Pulmonary artery endothelial cell (primary cell): ENCODE measurements at regions not wholly inside any gene's neighbourhood (a gene's known extent, or its start where the extent isn't known, plus 50 kb on each side); places are given as distances from the start of the nearest gene placed in this dataset.
"Not testable (repeated sequence)": the region's sequence is repeated elsewhere in the genome, so short reads cannot be mapped to it uniquely, and the experiment has no call there.

ENCODE experiments used
- DNase-seq: peaks from one replicate; pipeline ENCODE4 v3.0.0-alpha.2; 2011; ENCODE audit warnings: low read depth, low spot score

DNA sequence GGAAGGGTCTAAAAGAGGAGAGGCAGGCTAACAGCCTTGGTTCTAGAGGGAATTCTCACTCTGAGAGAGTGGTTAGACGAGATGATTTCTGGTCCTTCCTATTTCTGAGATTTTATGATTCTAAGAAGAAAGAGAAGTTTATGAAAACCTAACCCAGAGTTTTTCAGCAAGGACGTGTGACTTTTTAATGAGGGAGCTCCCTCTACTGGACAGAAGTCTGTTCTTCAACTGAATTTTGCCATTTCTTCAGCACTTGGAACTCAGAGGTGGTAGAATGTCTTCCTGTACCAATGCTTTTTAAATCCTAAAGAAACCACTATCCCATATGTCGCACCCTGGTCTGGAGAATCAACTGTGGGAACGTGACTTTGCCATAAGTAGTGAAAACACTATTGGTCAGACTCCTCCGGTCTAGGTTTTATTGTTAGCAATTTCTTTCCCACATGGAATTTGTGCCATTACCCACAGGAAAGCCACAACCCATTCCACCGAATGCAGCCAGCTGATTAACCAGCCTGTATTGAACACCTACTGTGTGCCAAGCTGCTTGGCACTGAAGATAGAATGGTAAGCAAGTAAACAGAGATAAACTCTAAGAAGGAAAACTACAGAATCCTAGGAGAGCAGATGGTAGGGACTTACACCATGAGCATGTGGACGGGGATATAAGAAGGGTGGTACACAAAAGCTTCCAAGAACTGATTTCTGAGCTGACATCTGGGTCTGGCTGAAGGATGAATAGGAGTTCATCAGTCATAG lies 199.5 kb upstream of the LMCD1 start:
- peak; percentile 10 for DNase-seq

DNA sequence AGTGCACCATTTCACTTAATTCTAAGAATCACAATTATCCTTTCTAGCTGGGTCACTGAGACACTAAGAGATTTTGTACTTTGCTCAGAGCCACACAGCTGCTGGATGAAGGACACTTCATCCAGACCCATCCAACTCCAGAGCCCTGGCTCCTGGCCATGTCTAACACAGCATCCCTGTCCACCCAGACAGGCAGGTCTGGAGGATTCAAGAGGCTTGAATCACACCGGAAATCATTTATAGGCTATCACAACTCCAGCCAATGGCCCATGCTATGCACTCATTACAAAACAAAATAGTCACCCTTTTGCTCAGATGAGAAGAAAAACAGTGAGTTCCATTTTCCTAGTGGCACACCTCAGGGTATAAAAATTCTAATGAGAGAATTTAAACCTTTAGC lies 198.2 kb upstream of the LMCD1 start:
- no peak for DNase-seq

DNA sequence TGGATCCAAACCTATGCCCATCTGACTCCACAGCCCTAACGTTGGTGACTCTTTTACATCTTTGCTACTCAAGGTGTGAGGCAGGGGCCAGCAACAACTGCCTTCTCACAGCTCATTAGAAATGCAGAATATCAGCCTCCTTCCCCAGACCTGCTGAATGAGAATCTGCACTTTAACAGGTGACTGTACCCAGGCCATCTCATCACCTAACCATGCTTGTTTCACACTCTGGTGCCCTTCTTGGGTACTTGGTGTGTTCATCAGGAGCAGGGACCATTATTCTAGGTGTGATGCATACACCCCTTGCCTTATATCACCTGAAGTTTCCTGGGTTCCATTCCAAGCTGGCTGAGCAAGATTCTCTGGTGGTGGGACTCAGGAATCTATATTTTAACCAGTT lies 196.3 kb upstream of the LMCD1 start:
- DNase-seq = no peak

- DNase-seq = no peak
Observed at GRCh38 chr3:8307545-8308110, 194.0 kb upstream of the LMCD1 start.

- no peak for DNase-seq
Observed at GRCh38 chr3:8311321-8311720, 190.3 kb upstream of the LMCD1 start.

- DNase-seq = no peak
Observed at GRCh38 chr3:8312685-8313084, 188.9 kb upstream of the LMCD1 start.

DNA sequence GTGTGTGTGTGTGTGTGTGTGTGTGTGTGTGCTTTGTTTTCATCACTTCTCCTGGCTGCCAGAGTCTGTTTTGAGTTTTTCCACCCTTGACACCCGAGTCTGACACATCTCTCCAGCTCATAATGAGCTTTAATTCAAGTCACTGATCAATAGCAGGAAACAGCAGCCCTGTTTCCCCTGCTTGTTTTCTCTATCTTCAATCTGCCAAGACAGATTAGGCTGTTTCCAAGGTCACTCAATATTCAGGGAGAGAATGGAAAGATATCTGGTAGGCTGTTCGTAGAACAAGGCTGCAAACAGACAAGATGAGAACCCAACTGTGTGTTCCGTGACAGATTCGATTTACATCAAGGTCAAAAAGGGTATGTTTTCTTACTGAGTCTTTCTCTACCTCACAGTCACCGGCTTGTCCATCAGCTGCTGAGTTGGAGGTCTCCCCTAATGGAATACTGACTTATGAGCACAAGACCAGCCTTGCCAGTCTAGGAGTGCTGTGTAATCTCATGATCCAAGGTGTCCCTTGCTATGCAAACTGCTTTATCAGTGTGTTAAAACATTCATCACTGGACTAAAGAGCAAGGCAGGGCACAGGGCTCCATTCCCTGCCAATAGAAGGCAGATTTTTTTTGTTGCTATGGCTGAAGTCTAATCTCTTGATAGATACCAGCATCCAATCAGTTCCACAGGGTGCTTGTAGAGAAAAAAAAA lies 187.9 kb upstream of the LMCD1 start:
- DNase-seq = no peak

DNA sequence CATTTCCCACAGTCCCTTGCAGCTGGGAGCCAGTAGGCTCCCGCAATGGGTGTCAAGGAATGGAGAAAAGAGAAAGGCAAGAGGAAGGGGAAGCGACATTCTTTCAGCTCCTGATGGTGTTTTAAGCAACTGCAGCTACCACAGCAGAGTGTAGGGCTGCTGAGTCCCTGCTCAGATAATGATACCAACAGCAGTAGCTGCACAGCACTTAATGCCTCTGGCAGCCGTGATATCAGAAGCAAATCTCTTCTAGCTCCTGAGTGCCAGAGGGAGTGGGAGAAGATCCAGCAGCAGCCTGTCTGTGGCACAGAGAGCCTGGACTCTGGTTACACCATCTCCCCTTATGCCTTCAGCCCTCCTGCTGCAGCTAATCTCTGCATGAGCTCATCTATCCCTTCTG lies 186.1 kb upstream of the LMCD1 start:
- DNase-seq = not testable (repeated sequence)

DNA sequence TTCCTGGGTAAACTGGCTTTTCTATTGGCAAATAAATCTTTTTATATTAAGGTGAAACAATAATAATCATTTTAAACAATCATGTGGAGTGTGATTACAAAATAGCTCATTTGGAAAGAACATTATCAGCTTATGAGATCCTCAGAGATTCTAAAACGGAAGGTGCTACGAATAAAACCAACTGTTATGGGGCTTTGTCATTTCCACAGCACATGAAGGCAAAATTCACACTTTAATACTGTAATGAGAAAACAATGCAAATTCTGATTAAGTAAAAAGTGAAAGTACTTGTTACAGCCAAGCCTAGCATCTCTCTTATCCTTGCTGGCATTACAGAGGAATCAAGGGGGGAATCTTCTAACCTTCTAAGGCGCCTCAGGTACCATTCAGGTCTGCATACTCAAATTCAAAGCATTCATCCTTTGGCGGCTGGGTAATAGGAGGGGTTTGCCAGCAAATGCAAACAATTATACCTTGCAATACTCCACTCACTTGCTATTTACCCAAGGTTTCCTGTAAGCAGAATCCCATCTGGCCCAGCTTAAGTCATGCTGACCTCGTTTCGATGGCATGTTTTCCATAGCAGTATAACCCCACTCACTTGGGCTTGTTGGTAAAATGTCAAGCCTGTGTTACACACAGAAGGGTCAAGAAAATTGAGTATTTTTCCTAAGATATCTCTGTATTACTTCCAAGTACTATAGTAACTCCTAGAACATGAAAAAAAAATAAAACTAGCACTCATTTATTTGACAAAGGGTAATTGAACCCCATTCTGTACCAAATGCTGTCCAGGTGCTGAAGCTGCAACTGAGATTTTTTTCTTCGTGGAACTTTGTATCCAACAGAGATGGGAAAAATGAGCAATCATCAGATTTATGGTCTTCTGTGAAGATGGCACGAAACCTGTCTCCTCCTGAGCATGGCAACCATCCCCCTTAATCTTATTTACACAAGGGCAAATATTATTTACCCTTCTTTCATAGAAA lies 183.7 kb upstream of the LMCD1 start:
- no peak for DNase-seq

- DNase-seq = no peak
Observed at GRCh38 chr3:8319935-8320634, 181.5 kb upstream of the LMCD1 start.

GRCh38 chr3:8320711-8321458 lies 180.7 kb upstream of the LMCD1 start:
- no peak for DNase-seq

DNA sequence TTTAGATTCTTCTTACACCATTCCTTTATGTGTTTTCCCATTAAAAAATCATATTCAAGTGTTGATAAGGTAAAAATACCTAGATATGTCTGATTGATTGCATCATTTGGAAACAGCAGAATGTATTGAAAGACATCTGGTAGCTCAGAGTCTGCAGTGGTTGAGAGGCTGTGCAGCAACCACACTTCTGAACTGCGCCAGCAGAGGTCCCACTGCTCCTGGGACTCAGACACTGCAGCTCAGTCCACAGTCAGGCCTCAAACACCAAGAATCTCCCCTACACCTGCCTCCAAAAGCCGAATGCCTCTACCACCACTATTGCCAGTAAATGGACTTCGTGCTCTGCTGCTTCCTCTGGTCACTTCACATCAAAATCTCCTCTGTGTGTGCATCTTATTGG lies 176.9 kb upstream of the LMCD1 start:
- no peak for DNase-seq

- no peak for DNase-seq
Observed at GRCh38 chr3:8325306-8325705, 176.3 kb upstream of the LMCD1 start.

DNA sequence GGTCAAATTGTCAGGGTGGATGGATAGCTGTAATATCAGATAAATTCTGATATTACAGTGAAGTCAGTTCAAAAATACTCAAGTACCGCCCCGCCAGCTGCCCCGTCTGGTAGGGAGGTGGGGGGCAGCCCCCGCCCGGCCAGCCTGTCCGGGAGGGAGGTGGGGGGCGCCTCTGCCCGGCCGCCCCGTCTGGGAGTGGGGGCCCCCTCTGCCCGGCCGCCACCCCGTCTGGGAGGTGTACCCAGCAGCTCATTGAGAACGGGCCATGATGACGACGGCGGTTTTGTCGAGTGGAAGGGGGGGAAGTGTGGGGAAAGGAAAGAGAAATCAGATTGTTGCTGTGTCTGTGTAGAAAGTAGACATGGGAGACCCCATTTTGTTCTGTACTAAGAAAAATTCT lies 175.8 kb upstream of the LMCD1 start:
- not testable (repeated sequence) for DNase-seq

GRCh38 chr3:8327739-8328138 lies 173.9 kb upstream of the LMCD1 start:
- DNase-seq = no peak

DNA sequence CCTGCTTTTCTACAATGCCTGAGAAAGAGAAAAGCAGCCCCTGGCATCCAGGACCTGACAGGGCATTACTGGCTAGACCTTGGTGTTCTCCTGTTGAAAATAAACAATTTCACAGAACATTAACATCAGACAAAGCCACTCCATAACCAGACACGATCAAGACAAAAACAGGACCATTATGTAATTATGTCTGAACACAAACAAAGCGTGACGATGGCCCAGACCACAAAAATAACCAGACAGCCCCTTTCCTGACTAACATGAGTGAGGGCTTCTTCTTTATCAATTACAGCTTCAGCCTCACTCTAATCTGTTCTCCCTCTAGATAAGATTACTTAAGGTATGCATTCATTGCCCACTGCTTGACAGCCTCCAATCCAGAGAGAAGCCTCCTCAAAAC lies 172.7 kb upstream of the LMCD1 start:
- DNase-seq = no peak

- DNase-seq = no peak
Observed at GRCh38 chr3:8329598-8329997, 172.0 kb upstream of the LMCD1 start.

DNA sequence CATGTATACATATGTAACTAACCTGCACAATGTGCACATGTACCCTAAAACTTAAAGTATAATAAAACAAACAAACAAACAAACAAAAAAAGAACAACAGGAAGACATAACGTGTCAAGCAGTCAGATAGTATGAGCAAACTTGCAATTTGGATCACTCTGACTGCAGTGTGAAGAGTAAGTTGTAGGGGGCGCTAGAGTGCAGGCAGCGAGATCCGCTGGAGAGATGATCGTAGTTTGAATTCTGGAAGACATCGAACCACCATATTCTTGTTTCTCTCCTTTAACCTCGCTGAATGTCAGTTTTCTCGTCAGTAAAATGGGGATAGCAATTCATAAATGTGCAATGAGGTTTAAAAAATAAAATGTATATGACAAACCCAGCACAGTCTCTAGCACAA lies 165.2 kb upstream of the LMCD1 start:
- DNase-seq = no peak

DNA sequence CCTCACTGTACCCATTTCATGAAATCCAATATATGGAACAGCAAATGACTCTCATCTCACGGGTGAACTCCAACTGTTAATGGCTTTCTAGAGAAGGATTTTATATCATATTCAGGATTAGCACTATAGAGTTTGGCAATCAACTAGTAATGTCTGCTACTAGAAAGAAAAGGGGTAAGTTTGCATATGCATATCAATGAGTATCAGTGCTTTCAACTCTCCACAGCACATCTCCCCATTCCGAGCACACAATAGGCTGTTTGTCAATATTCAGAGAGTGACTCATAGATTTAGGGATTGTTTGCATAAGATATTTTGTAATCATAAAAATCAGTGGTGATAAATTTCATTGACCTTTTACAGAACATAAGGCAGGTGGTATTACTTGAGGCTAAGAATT lies 163.2 kb upstream of the LMCD1 start:
- DNase-seq = no peak

- no peak for DNase-seq
Observed at GRCh38 chr3:8341821-8342247, 159.8 kb upstream of the LMCD1 start.
